ENCODE measurements at regions not wholly inside any gene's neighbourhood (a gene's known extent, or its start where the extent isn't known, plus 50 kb on each side); places are given as distances from the start of the nearest gene placed in this dataset.

DNA sequence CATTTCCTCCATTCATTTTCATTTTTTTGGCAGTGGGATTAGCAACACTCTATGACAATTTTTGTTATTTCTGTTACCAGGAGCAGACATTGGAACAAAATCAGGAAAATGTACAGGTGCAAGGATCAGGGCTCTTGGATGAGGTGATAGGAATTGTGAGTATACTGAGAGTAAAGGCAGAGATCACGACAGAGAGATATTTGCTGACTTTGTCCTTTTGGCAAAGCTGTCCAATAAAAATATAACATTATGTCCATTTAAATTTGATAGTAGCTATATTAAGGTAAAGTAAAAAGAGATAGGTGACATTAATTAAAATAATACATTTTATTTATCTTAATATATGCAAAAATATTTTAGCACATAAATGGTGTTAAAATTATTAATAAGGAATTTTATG lies 373.1 kb upstream of the GNPDA2 start:
- no peak for DNase-seq (ENCODE audit: low read depth)

DNA sequence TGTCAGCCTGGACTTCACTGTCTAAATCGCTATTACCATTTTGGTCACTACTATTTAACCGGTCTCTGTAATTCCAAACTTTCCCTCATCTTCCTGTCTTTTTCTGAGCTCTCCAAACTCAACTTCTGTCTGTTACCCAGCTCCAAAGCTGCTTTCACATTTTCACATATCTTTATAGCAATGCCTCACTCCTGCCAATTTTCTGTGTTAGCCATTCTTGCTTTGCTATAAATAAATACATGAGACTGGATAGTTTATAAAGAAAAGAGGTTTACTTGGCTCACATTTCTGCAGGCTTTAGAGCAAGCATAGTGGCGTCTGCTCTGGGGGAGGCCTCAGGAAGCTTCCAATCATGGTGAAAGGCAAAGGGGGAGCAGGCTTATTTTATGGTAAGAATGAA lies 368.3 kb upstream of the GNPDA2 start:
- DNase-seq (ENCODE audit: low read depth) = no peak

DNA sequence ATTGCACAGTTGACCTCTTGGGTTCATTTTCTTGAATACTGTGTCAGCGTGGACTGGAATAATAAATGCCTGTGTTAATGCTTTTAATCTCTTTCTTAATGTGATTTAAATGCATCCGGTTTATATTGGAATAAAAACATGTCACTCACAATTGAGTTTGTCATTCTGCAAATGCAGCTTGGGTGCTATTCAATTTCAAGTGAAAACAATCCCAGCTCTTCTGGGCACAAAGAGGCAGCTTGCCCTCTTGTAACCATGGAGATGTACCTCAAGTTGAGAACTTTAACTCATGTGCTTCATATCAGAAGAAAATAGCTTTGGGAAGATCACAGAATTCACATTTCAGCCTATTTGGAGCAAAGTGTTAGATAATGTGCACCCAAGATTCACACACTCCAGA lies 355.7 kb upstream of the GNPDA2 start:
- DNase-seq (ENCODE audit: low read depth) = no peak

DNA sequence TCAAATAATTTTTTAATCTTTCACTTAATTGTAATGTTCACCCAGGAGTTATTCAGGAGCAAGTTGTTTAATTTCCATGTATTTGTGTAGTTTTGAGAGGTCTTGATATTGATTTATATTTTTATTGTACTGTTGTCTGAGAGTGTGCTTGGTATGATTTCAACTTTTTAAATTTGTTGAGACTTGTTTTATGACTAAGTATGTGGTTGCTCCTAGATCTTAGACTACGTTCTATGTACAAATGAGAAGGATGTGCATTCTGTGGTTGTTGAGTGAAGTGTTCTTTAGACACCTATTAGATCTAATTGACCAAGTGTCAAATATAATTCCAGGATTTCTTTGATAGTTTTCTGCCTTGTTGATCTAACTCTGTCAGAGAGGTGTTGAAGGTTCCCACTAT lies 353.3 kb upstream of the GNPDA2 start:
- no peak for DNase-seq (ENCODE audit: low read depth)

DNA sequence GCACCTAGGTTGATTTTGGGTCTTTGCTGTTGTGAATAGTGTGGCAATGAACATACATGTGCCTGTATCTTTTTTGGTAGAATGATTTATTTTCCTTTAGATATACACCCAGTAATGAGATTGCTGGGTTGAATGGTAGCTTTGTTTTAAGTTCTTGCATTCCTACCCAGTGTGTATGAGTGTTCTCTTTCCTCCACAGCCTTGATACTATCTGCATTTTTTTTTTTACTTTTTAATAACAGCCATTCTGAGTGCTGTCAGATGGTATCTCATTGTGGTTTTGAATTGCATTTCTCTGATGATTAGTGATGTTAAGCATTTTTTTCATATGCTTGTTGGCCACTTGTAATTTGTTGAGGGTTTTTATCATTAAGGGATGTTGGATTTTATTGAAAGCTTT lies 351.8 kb upstream of the GNPDA2 start:
- DNase-seq (ENCODE audit: low read depth) = no peak

DNA sequence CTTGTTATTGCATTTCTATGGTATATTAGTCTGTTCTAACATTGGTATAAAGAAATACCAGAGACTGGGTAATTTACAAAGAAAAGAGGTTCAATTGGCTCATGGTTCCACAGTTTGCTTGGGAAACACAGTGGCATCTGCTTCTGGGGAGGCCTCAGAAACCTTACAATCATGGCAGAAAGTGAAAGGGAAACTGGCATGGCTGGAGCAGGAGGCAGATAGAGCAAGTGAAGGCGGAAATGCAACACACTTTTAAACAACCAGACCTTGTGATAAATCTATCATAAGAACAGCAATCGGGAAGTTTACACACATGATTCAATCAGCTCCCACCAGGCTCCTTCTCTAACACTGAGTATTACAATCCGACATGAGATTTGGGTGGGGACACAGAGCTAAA lies 346.6 kb upstream of the GNPDA2 start:
- DNase-seq (ENCODE audit: low read depth) = no peak

DNA sequence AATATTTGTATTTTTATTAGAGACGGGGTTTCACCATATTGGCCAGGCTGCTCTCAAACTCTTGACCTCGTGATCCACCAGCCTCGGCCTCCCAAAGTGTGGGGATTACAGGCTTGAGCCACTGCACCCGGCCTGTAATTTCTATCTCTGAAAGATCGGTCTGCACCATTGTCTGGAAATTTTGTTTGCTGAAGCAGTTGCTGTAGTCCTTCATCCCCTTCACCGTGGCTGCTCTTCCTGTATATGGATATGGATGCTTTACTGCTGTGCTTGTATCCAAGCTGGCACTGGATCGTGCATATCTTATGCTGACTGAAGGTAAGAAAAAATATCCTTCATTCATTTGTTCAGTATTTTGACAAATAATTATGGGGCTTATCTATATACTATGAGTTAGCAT lies 338.4 kb upstream of the GNPDA2 start:
- no peak for DNase-seq (ENCODE audit: low read depth)

DNA sequence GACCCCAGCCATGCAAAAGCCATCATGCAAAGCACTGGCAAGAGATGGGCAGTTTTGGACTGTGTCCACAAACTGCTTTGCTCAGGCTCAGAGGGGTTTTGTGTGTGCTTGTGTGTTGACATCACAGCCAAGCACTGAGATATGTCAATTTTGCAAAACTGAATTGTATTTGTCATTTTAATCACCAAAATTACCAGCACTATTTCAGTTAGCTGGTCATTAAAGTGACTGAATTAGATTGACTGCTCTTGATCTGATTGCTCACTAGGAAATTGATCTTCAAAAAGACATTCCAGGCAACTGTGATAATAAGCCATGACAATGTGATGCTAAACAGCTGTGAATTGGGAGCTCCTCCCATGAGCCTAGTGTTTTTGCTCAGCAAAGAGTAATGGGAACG lies 337.3 kb upstream of the GNPDA2 start:
- no peak for DNase-seq (ENCODE audit: low read depth)

DNA sequence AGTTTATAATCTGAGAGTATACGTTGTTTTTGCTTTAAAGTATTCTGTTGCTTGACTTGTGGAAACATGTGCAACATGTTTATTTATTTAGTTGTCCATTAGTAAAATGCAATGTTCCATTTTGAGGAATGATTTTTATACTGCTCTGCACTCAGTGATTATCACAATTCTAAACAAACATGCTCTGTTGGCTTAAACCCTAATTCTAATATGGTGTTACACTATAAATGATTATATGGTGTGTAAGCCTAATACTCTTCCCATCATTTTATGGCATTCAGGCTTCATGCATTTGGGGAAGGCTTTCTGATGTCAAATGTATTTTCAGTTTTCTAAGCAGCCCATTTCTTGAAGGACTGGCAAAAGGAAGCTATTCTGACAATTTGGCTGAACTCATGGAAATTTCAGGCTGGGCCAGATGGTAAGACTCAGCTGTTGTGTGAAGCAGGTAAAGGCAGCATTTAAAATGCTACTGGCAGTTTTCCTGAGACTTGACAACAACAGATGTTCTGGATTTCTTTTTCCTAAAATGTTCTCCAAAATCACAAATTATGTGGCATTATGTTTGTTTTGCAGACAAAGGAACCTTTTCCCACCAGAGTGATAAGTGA lies 336.7 kb upstream of the GNPDA2 start:
- no peak for DNase-seq (ENCODE audit: low read depth)

DNA sequence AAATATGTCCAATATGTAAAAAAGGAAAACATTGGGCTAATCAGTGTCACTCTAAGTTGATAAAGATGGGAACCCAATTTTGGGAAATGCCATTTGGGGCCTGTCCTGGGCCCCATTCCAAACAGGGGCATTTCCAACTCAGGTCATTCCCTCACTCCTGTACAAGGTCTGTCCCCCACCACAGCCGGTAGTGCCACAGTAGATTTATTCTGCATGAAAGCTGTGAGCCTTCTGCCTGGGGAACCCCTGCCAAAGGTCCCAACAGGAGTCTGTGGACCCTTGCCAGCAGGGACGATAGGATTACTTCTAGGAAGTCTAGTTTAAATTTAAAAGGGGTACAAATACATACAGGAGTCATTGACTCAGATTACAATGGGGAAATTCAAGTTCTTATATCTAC lies 317.6 kb upstream of the GNPDA2 start:
- no peak for DNase-seq (ENCODE audit: low read depth)

DNA sequence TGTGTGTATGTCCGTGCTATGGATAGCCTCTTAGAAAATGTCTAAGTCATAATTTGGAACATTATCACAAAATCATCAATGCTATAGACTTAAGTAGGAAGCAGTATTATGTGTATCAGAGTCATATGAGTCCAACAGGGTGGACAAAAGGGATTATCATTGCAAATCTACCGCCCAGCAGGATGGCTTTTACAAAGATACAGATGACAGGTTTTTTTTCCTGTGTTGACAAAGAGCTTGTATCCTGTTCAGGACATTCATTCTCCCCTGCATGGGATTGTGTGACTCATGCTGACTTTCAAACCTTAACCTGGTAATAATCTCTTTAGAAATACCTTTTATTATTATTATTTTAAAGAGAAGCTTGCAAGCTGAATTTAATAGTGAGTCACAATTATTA lies 310.3 kb upstream of the GNPDA2 start:
- no peak for DNase-seq (ENCODE audit: low read depth)

DNA sequence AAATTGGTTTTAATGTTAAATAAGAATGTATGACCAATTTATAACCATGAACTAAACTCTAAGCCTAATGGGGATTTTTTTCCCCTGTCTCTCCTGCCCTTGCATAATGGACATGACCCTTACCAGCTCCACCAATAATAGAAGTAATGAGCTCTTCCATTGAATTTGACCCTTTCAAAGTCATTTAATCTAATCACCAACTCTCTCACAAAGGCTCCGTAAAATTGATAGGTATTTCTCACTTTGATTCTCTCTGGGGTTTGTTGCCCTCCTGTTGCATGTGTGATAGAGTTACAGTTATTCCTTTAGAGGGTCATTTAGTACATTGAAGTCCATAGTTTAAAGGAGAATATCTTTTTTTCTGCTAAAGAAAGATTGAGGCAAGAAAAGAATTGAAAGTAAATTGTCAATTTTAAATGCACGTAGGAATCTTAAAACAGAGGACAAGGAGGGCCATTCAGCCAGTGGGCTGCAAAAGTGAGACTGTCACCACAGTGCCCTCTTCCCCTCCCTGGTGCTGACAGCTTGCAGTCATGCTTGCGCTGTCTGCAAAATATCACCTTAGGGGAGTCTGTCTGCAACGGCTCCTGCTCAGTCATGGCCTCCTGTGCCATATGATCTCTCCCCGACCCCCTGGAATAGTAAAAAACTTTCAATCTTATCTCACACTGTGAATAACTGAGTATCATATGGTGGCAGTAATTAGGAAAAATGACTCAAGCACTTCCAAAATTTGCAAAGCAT lies 307.5 kb upstream of the GNPDA2 start:
- no peak for DNase-seq (ENCODE audit: low read depth)

DNA sequence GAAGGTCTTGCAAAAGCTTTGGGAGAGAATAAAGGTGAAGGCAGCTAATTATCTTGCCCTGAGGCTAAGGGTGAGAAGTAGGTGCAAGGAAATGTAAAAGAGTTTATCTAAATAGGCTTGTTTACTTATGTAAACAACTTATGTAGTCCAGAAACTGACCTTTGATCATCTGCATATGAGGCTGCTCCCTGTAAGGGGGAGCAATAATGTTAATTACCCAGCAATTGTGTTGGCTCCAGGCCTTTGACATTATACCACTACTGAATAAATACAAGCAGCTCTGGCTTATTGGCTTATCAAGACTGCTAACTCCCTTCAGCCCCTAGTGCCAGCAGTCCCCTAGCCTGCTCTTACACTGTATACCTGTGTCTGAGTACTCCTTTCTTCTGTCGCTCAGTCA lies 303.7 kb upstream of the GNPDA2 start:
- DNase-seq (ENCODE audit: low read depth) = no peak

DNA sequence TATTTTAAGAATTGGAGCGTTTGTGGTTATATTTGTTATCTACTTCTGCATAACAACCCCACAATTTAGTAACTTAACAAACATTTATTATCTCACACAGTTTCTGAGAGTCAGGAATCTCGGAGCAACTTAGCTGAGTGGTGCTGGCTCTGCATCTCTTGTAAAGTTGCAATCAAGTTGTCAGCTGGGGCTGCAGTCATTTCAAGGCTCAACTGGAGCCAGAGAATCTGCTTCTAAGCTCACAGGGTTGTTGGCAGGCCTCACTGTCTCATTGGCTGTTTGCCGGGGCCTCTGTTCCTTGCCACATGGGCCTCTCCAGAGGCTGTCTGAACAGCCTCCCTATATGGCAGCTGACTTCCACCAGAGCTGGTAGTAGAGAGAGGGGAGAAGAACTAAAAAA lies 281.2 kb upstream of the GNPDA2 start:
- no peak for DNase-seq (ENCODE audit: low read depth)

DNA sequence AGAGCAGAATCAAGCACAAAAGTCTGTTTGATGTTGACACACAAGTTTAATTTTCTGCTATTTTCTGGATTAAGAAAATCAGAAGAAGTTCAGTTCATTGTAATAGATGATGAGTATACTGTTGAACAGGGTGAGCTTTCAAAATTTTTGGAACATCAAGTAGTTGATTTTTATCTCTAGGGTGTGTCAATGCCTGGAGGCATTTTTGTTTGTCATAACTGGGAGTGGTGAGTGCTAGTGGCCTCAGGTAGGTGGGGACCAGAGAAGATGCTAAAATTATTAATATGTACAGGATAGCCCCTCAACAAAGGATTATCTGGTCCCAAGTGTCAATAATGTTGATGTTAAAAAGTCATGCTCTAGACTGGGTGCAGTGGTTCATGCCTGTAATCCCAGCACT lies 279.7 kb upstream of the GNPDA2 start:
- no peak for DNase-seq (ENCODE audit: low read depth)

DNA sequence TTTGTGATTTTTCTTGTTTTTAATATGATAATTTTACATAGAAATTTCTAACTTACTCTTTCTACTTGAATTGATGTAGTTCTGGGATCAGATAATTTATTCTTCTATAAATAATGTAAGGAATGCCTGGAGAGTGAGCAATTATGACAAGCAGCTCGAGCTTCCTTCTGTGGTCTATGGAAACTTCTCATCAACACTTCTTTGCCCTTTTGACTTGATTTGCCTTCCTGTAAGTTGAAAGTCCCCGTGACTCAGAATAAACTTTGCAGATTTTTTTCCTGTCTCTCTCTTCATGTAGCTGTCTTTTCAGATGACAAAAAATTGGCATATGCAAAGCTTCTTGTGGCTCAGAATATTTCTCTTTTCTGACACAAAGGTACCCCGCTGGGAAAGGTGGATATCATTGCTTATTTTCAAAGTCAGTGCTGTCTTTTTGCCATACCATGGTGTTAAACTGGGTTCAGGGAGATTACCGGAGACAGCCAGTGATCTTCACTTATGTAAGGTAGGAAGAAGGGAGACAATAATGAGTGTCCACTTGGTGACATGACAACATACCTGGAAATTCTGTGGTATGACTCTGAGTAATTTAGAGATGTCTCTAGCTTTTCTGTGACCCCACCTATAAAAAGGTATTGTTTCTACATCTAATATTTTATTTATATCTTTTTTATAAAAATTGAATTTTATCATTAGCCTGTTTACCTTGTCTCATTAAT lies 278.6 kb upstream of the GNPDA2 start:
- DNase-seq (ENCODE audit: low read depth) = no peak

DNA sequence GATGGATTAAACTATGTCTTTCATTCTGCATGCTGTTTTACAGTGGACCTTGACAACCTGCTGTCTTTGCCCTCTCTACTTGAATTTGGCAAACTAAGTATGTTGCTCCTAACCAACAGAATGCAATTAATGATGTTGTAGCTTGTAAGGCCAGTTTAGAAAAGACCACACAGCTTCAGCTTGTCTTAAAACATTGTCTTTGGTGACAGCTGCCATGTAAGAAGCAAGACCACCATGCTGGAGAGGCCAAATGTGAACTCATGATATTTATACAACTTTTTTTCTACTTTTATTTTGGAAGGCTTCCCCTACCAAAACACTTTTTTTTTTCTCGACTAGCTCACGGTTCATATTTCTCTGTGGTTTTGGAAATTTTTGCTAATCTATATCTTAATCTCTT lies 278.0 kb upstream of the GNPDA2 start:
- DNase-seq (ENCODE audit: low read depth) = no peak

DNA sequence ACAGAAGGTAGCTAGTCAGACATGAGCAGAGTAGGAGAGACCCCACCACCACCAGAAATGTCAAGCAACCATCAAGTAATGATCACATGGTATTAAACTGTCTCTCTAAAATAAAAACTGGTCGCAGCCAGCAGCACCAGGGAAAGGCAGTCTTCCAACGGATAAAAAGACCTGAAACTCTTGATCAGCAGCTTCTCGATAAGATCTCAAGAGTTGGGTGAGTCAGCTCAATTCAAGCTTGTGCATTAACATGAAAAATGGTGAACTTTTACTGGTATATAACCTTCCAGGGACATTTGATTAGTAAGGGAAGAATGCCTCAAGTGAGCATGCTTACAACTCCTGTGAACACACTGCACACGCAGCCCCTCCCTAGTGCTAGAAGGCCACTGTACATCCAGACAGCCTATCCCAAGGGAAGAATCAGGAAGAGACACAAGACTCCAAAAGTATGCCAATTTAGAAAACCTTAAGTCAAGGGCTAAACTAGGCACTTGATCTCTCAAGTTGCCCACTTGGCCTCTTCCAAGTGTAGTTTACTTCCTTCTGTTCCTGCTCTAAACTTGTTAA lies 270.0 kb upstream of the GNPDA2 start:
- no peak for DNase-seq (ENCODE audit: low read depth)

DNA sequence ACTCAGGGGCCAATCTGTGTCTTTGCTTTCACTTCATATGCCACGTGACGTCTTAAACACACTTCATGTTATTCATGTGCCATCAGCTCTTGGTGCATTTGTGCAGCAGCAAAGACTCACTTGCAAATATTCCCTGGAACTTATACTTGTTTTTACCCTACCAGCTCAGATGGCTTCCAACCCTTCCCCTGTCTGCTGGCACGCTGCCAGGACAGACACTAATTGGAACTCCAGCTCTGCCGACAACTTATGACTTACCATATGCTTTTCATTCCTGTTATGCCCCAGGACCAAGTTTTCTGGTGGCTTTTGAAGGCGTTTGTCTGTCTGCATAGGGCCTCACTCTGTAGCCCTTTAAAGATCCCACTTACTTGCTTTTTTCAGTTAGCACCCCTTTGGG lies 261.7 kb upstream of the GNPDA2 start:
- no peak for DNase-seq (ENCODE audit: low read depth)

DNA sequence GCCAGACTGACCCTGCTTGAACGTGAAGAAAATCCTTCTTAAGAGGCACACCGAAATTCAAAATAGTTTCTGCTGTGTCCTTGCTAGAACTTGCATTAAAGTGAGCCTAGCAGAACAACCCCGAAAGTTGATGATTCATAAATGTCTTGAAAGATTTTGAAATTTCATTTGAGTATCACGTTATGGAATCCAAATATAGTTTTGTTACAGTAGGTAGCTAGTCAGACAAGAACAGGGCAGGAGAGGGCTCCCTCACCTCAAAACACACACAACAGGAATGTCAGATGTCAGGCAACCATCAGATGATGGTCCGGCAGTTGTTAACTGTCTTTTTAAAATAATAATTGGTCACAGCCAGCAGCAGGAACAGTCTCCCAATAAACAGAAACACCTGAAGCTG lies 259.6 kb upstream of the GNPDA2 start:
- no peak for DNase-seq (ENCODE audit: low read depth)

DNA sequence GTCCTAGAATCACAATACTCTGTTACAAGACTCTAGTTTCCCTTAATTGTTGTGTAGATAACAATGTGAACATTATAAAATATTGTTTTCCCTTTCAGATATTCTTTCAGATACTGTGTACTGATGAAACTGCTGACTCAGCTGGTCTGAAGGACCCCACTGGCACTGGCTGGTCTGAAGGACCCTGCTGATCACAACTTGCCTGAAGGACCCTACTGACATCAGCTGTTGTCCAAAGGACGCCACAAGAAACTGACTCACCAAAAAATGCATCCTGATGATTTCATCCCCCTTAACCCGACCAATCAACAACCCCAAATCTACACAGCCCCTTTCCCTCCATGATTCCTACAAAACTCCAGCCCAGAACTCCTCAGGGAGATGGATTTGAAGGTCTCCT lies 258.8 kb upstream of the GNPDA2 start:
- DNase-seq (ENCODE audit: low read depth) = no peak

DNA sequence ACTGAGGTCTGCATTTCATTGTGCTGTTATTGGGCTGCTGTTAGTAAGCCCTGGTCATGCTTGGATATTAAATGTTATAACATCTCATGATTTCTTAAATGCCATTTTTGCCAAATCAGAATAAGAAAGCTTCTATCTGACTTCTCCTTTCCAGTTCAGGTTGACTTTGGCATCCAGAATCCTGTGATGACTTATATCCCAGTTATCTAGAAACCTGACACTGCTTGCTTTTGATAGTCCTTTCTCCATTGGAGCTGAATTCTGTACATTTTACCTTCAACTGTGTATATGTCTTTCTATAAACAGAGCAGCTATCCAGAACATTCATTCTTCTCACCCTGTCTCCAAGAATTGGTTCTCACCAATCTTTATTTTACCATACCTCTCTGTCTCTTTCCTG lies 257.7 kb upstream of the GNPDA2 start:
- no peak for DNase-seq (ENCODE audit: low read depth)

DNA sequence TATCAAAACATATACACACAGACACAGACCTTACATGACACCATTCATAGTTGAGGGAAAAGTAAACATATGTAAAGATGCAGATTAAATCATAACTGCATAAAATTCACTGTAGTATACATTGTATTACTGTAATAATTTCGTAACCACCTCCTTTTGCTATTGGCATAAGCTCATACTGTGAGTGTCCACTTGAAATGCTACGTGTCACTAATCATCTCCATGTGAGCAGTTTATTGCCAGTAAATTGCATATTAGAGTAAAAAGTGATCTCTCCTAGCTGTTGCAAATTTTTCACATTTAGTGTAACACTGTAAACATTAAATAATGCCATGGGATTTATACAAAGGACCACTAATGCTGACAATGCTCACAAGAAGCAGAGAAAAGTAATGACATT lies 256.7 kb upstream of the GNPDA2 start:
- DNase-seq (ENCODE audit: low read depth) = no peak
